Mesothelial cell of epicardium (in vitro differentiated cells): ENCODE measurements at regions not wholly inside any gene's neighbourhood (a gene's known extent, or its start where the extent isn't known, plus 50 kb on each side); places are given as distances from the start of the nearest gene placed in this dataset.
"Not testable (repeated sequence)": the region's sequence is repeated elsewhere in the genome, so short reads cannot be mapped to it uniquely, and the experiment has no call there.

Source experiments
- DNase-seq, 2 experiments: peaks; one replicate each; pipeline ENCODE4 v3.0.0; 2021; ENCODE audit warnings: low spot score in 2 of 2; ENCODE audit not compliant: unreplicated experiment in 2 of 2
- H3K27ac Mint-ChIP-seq: 2 replicates; pipeline ENCODE4 v1.8.0; 2021; ENCODE audit warnings: mixed read lengths
- H3K27me3 Mint-ChIP-seq: 2 replicates; pipeline ENCODE4 v1.8.0; 2021; ENCODE audit warnings: low read depth, mixed read lengths
- H3K36me3 Mint-ChIP-seq: 2 replicates; pipeline ENCODE4 v1.8.0; 2021; ENCODE audit warnings: mixed read lengths
- H3K4me1 Mint-ChIP-seq: 2 replicates; pipeline ENCODE4 v1.8.0; 2021; ENCODE audit warnings: mixed read lengths
- H3K4me3 Mint-ChIP-seq: 2 replicates; pipeline ENCODE4 v1.8.0; 2021; ENCODE audit warnings: mild to moderate bottlenecking, moderate library complexity, mixed read lengths
- H3K9me3 Mint-ChIP-seq: 2 replicates; pipeline ENCODE4 v1.8.0; 2021; ENCODE audit warnings: mixed read lengths
- TF ChIP-seq, protein P1 (sequence below): fragments of 200-600 bp; sonication (generic); IDR thresholded peaks from one replicate; pipeline ENCODE4 v1.5.0; 2021; ENCODE audit warnings: antibody characterized with exemption; ENCODE audit not compliant: unreplicated experiment

DNA sequence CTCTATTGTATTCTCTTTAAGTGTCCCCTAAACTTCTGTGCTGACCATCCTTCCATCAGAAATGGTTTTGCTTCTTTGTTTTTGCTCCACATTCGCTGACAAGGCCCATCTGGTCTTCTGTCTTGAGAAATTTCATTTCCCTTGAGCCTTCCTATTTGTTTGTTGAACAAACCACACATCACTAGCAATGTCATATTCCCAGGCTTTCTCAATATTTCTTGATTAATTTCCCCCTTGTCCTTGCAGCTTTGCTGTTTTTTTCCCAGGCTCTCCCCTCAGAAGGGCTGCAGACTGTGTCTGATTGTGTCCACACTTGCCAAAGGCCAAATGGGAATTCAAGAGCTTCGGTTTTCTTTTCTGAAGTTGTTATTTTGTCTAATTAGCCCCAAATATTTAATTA lies 158.9 kb downstream of the MID1IP1 start:
- H3K27me3 Mint-ChIP-seq = no peaks in the 10 kb centered on the region
- peaks cover 1% of the 10 kb centered on the region for H3K36me3 Mint-ChIP-seq
- H3K4me3 Mint-ChIP-seq = no peak overlapping the region
- no peak for DNase-seq
- H3K4me1 Mint-ChIP-seq = peaks cover 7% of the 10 kb centered on the region
- H3K9me3 Mint-ChIP-seq = peaks cover 46% of the 10 kb centered on the region
- TF ChIP-seq, protein P1, sequence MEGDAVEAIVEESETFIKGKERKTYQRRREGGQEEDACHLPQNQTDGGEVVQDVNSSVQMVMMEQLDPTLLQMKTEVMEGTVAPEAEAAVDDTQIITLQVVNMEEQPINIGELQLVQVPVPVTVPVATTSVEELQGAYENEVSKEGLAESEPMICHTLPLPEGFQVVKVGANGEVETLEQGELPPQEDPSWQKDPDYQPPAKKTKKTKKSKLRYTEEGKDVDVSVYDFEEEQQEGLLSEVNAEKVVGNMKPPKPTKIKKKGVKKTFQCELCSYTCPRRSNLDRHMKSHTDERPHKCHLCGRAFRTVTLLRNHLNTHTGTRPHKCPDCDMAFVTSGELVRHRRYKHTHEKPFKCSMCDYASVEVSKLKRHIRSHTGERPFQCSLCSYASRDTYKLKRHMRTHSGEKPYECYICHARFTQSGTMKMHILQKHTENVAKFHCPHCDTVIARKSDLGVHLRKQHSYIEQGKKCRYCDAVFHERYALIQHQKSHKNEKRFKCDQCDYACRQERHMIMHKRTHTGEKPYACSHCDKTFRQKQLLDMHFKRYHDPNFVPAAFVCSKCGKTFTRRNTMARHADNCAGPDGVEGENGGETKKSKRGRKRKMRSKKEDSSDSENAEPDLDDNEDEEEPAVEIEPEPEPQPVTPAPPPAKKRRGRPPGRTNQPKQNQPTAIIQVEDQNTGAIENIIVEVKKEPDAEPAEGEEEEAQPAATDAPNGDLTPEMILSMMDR = no peak
- H3K27ac Mint-ChIP-seq = peak overlapping the region; percentile 82

DNA sequence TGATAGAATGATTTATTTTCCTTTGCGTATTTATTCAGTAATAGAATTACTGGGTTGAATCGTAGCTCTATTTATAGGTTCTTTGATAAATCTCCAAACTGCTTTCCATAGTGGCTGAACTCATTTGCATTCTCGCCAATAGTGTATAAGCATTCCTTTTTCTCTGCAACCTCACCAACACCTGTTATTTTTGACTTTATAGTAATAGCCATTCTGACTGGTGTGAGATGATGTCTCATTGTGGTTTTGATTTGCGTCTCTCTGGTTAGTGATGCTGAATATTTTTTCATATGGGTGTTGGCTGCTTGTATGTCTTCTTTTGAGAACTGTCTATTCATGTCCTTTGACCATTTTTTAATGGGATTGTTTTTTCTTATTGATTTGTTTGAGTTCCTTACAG lies 160.7 kb downstream of the MID1IP1 start:
- Mint-ChIP-seq H3K4me3 (no peak overlapping the region), H3K4me1 (peaks cover 7% of the 10 kb centered on the region), H3K36me3 (peaks cover 1% of the 10 kb centered on the region), H3K27ac (no peak overlapping the region), H3K27me3 (no peaks in the 10 kb centered on the region), H3K9me3 (peaks cover 47% of the 10 kb centered on the region)
- DNase-seq = no peak
- TF ChIP-seq, protein P1 = no peak

DNA sequence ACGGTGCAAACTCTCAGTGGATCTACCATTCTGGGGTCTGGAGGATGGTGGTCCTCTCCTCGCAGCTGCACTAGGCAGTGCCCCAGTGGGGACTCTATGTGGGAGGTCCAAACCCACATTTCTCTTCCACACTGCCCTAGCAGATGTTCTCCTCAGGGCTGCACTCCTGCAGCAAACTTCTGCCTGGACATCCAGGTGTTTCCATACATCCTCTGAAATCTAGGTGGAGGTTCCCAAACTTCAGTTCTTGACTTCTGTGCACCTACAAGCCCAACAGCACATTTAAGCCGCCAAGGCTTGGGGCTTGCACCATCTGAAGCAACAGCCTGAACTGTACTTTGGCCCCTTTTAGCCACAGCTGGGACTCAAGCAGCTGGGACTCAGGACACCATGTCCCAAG lies 162.0 kb downstream of the MID1IP1 start:
- not testable (repeated sequence) for H3K36me3 Mint-ChIP-seq, H3K27me3 Mint-ChIP-seq, H3K27ac Mint-ChIP-seq, DNase-seq, H3K4me1 Mint-ChIP-seq, H3K4me3 Mint-ChIP-seq
- H3K9me3 Mint-ChIP-seq = peaks cover 50% of the 10 kb centered on the region

DNA sequence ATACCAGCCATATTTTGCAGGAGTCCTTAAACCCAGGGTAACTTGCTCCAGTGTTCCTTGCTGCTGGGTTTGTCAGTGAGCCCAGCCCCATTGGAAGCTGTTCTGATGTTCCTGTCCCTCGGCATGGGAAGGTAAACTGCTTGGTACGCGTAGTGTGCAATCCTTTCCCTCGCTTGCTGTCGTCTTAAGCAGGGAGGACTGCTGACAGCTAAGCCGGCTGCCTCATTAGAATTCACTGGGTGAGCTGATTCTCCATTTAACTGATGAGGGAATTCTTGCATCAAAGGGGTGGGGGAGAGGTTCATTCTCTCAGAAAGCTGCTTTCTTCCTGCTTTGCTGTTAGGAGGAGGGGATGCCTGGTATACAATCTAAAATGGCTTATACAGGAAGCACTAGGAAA lies 164.6 kb downstream of the MID1IP1 start:
- no peak overlapping the region for H3K4me3 Mint-ChIP-seq
- no peak for DNase-seq

DNA sequence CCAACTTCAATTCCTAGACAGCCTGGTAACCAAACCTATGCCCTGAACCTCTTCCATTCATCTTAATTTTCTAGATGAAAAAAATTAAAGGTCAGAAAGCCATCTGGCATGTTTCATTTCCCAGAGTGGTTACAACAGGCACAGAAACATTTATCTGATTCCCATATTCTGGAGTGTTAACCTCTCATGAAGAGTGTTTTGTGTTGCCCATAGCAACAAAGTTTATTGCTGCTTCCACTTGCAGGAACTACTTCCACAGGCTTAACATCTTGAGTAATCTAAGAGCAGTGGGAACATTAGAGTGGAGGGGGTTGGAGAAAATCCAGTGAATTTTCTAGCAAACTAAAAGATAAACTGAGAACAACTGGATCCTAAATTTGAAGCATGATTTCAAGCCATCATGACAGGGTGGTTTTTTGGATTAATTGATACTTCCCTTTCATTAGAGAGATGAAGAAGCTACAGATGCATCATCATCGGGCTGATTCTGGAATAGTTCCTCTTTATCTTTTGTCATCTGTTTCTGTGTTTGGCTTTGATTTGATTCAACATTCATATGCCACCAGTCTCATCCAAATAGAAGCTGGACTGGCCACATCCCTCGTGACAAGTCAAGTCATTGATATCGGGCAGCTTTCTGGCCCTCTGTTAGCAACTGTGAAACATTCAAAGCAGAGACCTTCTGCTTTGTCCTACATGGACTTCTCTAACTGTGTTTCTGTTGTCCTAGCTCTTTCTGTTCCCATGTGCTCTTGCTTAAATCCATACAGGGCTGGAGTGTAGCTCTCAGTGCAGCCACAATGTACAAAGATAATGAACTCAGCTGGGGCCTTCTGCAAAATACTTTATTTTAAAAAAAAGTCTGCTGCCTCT lies 167.3 kb downstream of the MID1IP1 start:
- no peak overlapping the region for H3K27ac Mint-ChIP-seq
- TF ChIP-seq, protein P1 = no peak
- H3K36me3 Mint-ChIP-seq = peaks cover 1% of the 10 kb centered on the region
- H3K4me1 Mint-ChIP-seq = no peaks in the 10 kb centered on the region
- no peak for DNase-seq
- peaks cover 50% of the 10 kb centered on the region for H3K9me3 Mint-ChIP-seq
- no peak overlapping the region for H3K4me3 Mint-ChIP-seq
- no peaks in the 10 kb centered on the region for H3K27me3 Mint-ChIP-seq

More for the DNA sequence above, 164.6 kb downstream of the MID1IP1 start:
- Mint-ChIP-seq H3K27me3 (no peaks in the 10 kb centered on the region), H3K4me1 (no peaks in the 10 kb centered on the region), H3K36me3 (peaks cover 1% of the 10 kb centered on the region), H3K9me3 (peaks cover 51% of the 10 kb centered on the region), H3K27ac (no peak overlapping the region)
- TF ChIP-seq, protein P1 = no peak

DNA sequence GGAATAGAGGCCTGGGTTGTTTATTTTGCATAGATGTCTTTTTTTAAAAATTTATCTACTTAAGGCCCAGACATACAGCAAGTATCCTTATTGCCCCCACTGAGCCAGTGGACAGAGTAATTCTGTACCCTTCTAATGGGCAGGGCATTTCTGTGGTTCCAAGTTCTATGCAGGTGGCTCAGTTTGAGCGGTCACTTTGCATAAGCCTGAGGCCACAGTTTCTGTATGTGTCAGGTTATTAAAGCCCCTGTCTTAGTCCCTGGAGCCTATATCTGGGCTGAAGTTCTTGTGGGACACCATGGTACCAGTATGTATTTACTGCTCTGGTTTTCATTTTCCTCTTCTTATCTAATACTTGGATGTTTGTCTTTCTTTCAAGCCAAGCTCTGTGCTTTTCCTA lies 168.8 kb downstream of the MID1IP1 start:
- Mint-ChIP-seq H3K4me1 (no peaks in the 10 kb centered on the region), H3K36me3 (no peaks in the 10 kb centered on the region), H3K27ac (no peak overlapping the region), H3K4me3 (no peak overlapping the region), H3K27me3 (no peaks in the 10 kb centered on the region), H3K9me3 (peaks cover 44% of the 10 kb centered on the region)
- TF ChIP-seq, protein P1 = no peak
- DNase-seq = no peak
